ENCODE measurements at regions not wholly inside any gene's neighbourhood (a gene's known extent, or its start where the extent isn't known, plus 50 kb on each side); places are given as distances from the start of the nearest gene placed in this dataset.

DNA sequence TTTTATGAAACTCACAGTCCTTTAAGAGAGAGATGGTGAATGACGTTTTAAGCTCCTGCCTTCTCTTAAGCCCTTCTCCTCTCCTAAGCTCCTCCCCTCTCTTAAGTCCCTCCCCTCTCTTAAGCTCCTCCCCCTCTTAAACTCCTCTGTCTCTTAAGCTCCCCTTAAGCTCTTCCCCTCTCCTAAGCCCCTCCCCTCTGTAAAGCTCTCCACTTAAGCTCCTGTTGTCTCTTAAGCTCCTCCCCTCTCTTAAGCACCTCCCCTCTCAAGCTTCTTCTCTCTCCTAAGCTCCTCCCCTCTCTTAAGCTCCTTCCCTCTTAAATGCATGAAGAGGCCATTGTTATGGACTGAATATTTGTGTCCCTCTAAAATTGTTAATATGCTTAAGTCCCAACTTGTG is 1180.6 kb upstream of the AUTS2 start:
- no peak for DNase-seq

DNA sequence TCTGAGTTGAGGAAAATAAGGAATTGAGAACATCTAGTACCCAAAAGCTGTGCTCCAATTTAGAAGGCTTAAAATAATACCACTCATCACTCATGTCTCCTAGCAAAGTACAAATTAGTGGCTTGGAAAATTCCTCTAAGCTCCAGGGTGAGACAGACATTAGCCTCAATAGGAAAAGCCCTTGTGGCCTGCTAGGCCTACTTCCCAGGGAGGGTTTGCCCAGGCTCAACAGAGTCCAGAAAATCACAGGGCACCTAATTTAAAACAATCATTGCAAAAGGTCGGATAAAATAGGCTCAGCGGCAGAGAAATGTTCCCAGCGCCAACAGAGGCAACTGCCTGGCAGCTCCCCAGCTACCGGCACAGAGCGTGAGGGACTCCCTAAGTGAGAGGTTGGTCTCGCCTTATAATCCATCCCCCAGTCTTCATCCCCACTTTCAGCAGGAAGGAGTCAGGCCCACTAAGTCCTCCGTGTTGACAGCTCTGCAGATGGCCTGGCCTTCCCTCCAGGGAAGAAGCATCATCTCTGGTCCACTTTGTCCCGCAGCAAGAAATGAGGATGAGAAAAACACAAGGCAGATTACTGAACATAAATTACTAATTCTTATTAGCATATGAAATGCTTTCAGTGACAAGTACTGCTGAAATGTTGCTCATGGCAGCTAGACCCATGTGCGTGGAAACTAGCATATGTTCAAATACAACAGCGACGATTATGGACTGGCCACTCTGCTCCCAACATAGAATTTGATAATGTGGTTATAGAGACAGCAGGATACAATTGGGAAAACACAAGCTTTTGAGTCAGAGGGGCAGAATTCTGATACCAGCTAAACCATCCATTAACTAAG is 1177.7 kb upstream of the AUTS2 start:
- no peak for DNase-seq

DNA sequence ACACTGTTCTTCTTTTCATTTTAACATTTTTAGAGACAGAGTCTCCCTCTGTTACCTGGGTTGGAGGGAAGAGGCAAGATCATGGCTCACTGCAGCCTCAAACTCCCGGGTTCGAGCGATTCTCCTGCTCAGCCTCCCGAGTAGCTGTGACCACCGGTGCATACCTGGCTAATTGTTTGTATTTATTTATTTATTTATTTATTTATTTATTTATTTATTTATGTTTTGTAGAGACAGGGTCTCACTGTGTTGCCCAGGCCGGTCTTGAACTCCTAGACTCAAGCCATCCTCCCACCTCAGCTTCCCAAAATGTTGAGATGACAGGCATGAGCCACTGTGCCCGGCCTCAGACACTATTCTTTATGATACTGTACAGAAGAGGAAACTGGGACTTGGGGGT is 1176.6 kb upstream of the AUTS2 start:
- no peak for DNase-seq

DNA sequence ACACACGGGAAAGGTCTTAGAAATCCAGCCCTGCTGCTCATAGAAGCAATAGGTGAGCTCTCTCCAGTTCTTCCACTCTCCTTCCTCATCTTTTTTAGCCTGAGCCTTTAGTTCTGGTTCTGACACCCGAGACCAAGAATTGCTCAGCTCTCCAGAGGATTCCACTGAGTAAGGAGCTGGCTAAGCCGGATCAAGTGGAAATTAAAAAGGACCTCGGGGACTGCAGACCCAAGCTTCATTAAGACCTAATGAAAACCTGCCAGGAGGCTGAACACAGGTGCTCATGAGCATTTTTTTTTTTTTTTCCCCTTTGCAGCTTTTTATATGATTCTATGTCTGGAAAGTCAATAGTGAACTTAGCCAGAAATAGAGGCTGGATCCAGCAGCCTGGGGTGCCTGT is 1176.0 kb upstream of the AUTS2 start:
- no peak for DNase-seq

DNA sequence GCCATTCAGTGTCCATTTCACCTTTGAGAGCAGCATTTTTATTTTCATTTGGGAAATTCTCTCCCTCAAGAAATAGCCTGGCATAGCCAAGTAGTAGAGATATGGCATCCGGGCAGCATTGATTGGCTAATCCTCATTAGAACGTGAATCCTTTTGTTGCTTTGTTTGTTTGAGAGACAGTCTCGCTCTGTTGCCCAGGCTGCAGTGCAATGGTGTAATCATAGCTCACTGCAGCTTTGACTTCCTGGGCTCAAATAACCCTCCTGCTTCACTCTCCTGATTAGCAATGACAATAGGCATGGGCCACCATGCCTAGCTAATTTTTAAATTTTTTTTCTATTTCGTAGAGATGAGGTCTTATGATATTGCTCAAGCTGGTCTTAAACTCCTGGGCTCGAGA is 1174.9 kb upstream of the AUTS2 start:
- no peak for DNase-seq

DNA sequence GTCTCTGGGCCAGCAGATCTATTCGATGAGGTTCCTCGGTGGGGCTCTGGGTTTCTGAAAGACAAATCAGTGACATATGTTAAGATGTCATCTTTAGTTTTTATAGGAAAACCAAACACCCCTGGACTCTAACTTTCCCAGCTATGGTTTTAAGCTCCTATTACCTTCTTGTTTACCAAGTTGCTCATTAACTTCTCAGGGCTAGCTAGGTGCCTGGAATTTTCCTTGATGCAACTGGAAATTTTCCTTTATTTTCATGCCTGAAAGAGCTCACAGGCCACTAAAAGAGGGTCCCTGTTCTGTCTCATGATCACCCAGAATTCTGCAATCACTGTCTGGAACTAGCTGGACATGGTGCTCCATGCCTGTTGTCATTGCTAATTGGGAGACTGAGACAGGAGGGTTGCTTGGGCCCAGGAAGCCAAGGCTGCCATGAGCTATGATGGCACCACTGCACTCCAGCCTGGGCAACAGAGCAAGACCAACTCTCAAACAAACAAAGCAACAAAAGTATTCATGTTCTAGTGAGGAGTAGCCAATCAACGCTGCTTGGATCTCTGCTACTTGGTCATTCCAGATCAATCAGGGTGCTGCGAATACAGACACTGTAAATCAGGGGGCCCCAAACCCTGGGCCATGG is 1173.5 kb upstream of the AUTS2 start:
- no peak for DNase-seq

DNA sequence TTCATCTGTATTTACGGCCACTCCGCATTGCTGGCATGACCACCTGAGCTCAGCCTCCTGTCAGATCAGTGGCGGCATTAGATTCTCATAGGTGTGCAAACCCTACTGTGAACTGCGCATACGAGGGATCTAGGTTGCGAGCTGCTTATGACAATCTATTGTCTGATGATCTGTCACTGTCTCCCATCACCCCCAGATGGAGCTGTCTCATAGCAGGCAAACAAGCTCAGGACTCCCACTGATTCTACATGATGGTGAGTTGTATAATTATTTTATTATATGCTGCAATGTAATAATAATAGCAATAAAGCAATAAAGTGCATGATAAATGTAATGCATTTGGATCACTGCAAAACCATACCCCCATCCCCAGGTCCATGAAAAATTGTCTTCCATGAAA is 1172.9 kb upstream of the AUTS2 start:
- no peak for DNase-seq

DNA sequence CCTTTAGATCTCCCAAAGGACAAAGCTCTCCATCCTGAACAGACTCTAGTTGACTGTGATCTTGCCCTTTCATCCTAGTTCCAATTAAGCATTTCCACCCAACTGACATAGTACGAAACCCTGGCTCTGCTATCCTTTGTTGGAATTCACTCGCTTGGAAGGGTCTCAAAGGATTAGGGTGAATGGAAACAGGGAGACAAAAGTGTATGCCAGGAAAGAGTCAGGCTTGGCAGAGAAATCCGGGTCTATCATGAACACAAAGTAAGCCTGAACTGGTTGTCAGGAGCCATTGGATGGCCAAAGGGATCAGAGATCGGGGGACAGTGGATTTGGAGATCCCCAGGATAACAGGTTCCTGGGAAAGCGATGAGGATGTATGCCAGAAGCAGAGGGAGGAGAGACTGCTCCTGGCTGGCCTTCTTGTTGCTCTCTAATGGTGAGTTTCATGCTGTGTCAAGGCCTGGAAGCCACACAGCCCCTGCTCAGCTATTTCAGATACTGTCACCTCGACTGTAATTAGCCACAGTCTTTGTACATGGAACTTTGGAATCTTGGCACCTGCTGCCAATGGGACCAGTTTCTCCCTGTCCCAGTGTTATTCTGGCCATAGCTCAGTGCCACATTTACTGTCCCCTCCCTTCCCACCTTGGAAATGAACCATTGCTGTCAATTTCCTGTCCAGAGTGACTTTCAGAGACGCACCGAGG is 1168.7 kb upstream of the AUTS2 start:
- DNase-seq: no peak

DNA sequence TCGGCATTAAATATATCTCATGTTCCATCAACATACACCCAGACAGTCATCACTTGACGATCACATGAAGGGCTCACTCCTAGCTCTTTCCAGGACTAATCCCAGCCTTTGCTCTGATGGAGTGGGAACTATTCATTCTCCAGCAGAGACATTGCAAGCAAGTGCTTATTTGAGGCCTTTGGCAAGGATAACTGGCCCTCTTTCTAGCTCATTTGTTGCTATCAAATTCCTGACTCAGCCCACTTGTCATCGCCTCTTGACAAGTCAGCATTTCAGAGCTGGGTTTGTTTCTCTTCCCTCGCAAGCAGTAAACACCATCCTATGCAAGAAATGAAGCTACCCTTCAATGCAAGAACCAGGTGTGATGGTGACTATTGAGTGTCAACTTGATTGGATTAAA is 1165.7 kb upstream of the AUTS2 start:
- DNase-seq: no peak

DNA sequence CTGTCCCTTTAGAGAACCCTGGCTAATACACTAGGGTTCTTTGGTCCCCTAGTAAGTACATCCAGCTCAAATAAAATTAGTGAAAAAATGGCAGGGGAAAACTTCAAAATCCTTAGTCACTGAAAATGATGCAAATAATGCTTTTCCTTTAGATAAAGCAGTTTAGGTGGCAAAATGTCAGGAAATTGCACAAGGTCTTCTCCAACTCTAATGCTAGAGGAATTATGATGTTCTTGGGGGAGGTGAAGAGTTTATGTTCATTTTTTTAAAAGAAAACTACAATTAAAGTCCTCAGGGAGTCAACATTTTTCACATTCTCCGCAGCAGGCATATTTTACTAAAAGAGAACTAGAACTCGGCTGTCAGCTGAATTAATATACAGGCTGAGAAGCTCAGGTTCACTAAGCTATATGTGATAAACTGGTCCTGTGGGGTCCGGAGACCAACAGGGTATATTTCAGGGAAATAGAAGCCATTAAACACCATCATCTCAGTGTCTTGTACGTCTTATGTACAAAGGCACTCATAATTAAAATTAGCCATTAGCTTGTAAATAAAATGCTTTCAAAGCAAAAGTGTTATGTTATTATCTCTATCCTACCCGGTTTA is 1164.7 kb upstream of the AUTS2 start:
- DNase-seq: no peak

DNA sequence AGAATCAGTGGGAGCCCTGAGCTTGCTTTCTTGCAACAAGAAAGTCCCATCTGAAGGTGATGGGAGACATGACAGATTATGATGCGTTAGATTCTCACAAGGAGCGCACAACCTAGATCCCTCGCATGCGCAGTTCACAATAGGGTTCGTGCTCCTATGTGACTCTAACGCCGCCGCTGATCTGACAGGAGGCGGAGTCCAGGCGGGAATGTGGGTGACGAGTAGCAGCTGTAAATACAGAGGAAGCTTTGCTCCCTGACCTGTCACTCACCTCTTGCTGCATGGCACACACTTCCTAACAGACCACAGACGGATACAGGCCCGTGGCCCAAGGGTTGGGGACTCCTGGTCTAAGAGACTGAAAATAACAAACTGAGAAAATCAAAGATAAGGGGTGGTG is 1163.4 kb upstream of the AUTS2 start:
- no peak for DNase-seq

DNA sequence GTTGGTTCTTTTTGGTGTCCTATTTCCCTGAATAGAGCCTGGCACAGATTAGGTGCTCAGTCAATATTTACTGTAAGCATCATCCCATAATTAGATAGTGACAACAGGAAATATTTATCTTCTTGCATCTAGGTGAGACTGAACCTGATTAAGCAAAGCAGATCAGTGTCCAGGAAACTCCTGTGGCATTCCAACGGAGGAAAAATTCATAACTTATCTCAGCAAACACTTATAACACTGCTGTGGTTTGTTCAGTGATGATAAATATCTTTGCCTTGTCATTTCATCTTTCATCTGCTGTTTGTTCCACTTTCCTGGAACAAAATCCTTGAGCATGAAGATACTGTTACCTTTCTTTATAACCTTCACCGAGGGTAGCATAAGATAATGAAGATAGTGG is 1160.3 kb upstream of the AUTS2 start:
- DNase-seq: no peak

DNA sequence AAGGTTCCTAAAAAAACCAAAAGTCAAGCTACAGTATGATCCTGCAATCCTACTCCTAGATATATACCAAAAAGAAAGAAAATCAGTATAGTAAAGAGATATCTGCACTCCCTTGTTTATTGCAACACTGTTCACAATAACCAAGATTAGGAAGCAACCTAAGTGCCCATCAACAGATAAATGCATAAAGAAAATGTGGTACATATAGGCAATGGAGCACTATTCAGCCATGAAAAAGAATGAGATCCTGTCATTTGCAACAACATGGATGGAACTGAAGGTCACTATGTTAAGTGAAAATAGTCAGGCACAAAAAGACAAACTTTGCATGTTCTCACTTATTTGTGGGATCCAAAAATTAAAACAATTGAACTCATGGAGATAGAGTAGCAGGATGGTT is 1159.5 kb upstream of the AUTS2 start:
- no peak for DNase-seq

DNA sequence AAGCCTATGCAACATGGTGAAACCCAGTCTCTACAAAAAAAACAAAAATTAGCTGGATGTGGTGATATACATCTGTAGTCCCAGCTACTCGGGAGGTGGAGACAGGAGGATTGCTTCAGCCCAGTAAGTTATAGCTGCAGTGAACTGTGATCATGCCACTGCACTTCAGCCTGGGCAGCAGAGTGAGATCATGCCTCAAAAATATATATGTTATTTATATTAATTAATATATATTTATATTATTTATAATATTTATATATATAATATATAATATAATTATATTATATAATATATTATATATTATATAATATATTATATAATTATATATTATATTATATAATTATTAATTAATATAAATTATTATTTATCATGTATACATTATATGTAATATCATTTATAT is 1158.4 kb upstream of the AUTS2 start:
- DNase-seq: no peak

DNA sequence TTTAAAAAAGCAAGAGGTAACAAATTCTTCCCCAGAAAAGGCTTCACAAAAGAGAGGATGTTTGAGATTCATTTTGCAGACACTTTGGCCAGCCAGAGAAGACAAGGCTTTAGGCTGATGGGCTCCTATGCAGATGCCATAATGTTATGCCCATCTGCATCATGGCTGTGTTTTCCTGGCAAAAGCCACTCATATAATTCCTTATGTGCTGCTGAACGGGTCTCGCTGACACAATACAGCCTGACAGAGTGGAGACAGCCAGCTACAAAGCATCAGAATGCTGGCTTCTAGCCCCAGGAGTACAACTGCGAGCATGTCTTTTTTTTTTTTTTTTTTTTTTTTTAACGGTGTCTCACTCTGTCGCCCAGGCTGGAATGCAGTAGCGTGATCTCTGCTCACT is 1157.4 kb upstream of the AUTS2 start:
- DNase-seq: no peak

DNA sequence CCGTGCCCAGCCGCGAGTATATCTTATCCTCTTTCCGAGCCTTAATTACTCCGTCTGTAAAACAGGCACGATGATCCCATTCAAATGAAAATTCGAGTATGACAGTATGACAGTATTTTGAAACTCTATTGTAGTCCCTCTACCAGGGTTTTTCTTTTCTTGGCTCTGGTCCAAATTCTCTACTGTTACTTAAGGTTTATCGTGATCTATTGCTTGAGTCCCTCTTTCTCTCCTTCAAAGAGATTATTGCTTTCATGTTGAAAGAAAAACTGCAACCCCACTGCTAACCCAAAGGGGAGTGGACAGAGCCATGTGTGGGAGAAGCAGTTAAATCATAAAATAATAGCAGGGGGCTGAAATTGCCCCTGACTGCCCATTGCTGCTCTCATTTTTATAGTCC is 1156.6 kb upstream of the AUTS2 start:
- DNase-seq: no peak

DNA sequence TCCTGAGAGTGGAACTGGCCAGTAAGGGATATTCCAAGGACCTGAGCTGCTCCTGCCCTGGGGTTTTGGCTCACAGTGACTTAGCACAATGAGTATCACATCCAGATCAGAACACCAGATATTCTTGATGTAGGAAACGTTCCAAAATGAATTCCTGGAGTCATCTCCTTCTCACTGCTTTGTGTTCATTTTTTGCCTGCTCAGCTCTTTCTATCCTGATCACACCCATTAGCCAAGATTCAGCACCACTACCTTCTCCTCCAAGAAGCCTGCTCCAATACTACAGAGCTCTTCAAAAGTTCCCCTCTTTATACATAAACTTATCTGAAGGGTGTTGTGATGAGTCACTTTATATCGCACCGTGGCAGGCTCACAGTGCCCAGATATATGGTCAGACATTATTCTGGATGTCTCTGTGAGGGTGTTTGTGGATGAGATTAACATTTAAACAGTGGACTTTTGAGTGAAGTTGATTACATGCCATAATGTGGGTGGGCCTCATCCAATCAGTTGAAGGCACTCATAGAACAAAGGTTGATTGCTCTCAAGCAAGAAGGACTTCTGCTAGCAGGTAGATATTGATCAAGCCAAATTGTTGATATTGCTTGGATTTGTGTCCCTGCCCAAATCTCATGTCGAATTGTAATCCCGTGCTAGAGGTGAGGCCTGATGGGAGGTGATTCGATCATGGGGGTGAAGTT is 1155.2 kb upstream of the AUTS2 start:
- DNase-seq: no peak

DNA sequence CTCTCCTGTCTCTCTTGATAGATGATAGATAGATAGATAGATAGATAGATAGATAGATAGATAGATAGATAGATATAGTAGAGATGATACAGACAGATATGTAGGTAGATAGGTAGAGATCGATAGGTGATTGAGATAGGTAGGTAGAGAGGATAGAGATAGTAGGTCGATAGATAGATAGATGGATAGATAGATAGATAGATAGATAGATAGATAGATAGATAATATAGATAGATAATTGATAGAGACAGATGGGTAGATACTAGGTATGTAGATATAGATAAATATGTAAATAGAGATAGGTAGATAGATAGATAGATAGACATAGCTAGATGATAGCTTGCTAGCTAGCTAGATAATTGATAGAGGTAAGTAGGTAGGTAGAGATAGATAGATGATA is 1154.2 kb upstream of the AUTS2 start:
- no peak for DNase-seq

DNA sequence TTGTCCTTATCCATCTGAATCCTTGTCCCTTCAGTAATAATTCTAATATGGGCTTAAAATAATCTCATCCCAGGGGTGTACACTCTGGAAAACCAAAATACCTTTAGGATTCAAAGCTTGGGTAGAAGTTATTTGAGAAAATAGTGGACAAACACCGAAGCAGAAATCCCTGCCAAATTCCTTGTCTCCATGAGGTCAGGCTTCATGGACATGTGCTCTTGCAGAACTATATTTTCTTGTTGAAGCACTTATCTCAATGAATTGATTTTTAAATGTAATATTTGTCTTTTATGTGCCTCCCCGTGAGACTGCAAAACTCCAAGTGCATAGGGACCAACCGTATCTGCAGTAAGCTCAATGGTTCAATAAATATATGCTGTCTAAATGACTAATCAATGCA is 1153.3 kb upstream of the AUTS2 start:
- DNase-seq: no peak

DNA sequence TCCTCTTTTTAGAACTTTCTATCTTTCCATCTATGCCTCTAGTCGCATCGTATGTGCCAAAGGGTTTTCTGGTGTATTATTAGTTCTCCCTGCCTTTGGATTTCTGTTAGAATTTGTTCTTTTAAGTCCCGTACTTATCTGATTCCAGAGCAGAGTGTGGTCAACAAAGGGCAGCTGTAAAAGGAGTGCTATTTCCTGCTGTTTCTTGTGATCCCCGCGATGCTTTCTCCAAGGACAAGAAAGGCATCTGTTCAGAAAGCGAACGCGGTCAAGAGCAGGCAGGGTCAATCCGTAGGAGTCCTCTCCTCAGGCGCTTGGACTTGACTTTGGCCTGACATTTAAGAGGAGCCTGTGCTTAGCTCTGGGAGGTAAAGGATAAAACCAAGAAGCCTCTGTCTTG is 1152.1 kb upstream of the AUTS2 start:
- no peak for DNase-seq

DNA sequence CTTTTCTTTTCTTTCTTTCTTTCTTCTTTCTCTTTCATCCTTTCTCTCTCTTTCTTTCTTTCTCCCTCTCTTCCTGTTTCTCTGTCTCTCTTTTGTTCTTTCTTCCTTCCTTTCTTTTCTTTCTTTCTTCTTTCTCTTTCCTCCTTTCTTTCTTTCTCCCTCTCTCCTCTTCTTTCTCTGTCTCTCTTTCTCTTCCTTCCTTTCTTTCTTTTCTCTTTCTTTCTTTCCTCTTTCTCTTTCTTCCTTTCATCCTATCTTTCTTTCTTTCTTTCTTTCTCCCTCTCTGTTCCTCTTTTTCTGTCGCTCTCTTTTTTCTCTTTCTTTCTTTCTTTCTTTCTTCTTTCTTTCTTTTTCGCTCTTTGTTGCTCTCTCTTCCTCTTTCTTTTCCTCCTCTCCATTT is 1149.2 kb upstream of the AUTS2 start:
- no peak for DNase-seq

DNA sequence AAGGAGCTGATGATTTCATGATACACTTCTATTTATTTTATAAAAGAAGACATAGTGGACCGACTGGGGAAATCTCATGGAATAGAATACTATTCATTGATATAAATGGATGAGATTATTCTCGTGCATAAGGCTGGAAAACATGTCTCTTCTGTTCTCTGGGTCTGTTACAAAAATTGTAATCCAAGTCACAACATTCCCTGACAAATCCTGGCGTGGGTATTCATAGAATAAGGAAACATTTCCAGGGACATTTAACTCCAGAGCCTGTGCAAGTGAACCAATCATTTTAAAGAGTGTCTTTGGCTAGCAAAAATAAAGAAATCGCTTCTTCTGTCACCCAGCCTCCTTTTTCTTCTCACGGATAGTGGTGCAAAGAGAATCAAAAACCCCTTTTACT is 1148.5 kb upstream of the AUTS2 start:
- no peak for DNase-seq

DNA sequence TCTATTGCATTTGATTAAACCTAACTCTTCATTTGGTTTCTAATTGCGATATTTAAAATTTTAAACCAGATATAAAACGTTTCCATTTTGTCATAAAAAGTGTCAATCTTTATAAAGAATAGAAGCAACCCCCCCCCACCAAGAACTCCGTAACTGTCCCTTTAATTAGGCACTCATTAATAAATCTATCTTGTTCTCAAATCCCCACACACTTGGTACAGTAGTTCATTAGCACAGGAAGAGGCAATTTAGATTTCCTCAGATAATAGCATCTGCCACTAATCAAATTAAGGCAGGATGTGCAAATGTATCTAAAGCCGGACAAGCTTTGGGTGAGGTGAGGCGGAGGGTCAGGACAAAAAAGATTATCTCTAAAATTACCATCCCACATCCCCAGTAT is 1143.3 kb upstream of the AUTS2 start:
- no peak for DNase-seq

All from NCI-H1048 (cell line).